GM12878 (cell line): ENCODE measurements at regions not wholly inside any gene's neighbourhood (a gene's known extent, or its start where the extent isn't known, plus 50 kb on each side); places are given as distances from the start of the nearest gene placed in this dataset.

Experiments used
- CREM ChIP-seq: IDR thresholded peaks from 2 replicates; pipeline ENCODE4 v1.6.1; 2014; ENCODE audit warnings: antibody characterized with exemption, low read depth
- POLR2A ChIP-seq: IDR thresholded peaks from 2 replicates; pipeline ENCODE4 v1.6.1; 2011; ENCODE audit warnings: low read depth, mild to moderate bottlenecking, low read length
- TF ChIP-seq, protein P1 (sequence below): fragments of 450-650 bp; IDR thresholded peaks from 2 replicates; pipeline ENCODE4 v1.6.1; 2018; ENCODE audit warnings: mild to moderate bottlenecking, low read depth, moderate library complexity; ENCODE audit not compliant: partially characterized antibody

DNA sequence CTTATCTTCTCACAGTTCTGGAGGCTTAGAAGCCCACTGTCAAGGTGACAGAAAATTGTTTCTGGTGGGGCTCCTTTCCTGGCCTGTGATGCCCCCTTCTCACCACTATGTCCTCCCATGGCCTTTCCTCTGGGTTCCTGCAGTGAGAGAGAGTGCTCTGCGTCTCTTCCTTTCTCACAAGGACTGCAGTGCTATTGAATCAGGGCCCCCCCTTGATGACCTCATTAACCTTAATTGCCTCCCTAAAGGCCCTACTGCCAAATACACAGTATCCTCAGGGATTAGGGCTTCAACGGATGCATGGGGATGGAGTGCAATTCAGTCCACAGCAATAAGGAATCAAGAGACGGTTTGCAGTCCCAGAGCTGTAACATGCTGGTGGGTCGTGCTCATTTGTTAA, 82.0 kb upstream of the GRB10 start:
- TF ChIP-seq POLR2A, result no peak
- TF ChIP-seq, protein P1, sequence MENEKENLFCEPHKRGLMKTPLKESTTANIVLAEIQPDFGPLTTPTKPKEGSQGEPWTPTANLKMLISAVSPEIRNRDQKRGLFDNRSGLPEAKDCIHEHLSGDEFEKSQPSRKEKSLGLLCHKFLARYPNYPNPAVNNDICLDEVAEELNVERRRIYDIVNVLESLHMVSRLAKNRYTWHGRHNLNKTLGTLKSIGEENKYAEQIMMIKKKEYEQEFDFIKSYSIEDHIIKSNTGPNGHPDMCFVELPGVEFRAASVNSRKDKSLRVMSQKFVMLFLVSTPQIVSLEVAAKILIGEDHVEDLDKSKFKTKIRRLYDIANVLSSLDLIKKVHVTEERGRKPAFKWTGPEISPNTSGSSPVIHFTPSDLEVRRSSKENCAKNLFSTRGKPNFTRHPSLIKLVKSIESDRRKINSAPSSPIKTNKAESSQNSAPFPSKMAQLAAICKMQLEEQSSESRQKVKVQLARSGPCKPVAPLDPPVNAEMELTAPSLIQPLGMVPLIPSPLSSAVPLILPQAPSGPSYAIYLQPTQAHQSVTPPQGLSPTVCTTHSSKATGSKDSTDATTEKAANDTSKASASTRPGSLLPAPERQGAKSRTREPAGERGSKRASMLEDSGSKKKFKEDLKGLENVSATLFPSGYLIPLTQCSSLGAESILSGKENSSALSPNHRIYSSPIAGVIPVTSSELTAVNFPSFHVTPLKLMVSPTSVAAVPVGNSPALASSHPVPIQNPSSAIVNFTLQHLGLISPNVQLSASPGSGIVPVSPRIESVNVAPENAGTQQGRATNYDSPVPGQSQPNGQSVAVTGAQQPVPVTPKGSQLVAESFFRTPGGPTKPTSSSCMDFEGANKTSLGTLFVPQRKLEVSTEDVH, result no peak
- TF ChIP-seq CREM, result no peak
